K562 (cell line): ENCODE measurements at regions not wholly inside any gene's neighbourhood (a gene's known extent, or its start where the extent isn't known, plus 50 kb on each side); places are given as distances from the start of the nearest gene placed in this dataset.

Source experiments
- CTCF ChIP-seq, 3 experiments: IDR thresholded peaks in 2 of 3; conservative IDR thresholded peaks in 1 of 3; 2 replicates each; pipeline ENCODE4 v1.5.1; 2011 to 2012; ENCODE audit warnings: low read length in 3 of 3, mild to moderate bottlenecking in 3 of 3, control low read depth in 2 of 3, improper control_type of control experiment in 1 of 3, inconsistent platforms in 1 of 3, low read depth in 1 of 3, mixed read lengths in 1 of 3, moderate library complexity in 1 of 3; ENCODE audit not compliant: insufficient read depth in 2 of 3
- ELK3 ChIP-seq: fragments of 450-650 bp; formaldehyde crosslinking; IDR thresholded peaks from 2 replicates; pipeline ENCODE4 v1.4.0; 2020; ENCODE audit warnings: mild to moderate bottlenecking
- EP300 ChIP-seq: IDR thresholded peaks from 2 replicates; pipeline ENCODE4 v1.6.1; 2012; ENCODE audit warnings: low read length, improper control_type of control experiment
- HCFC1 ChIP-seq: IDR thresholded peaks from 2 replicates; pipeline ENCODE4 v1.6.1; 2012; ENCODE audit warnings: low read depth, low read length, improper control_type of control experiment
- MAX ChIP-seq: sonication (generic); formaldehyde crosslinking; IDR thresholded peaks from 2 replicates; pipeline ENCODE4 v1.9.0; 2022; ENCODE audit warnings: mild to moderate bottlenecking, missing genetic modification reagents
- POLR2AphosphoS2 ChIP-seq: IDR thresholded peaks from 2 replicates; pipeline ENCODE4 v1.6.1; 2012; ENCODE audit warnings: low read length, improper control_type of control experiment
- POLR2AphosphoS5 ChIP-seq: IDR thresholded peaks from 2 replicates; pipeline ENCODE4 v1.6.1; 2011; ENCODE audit warnings: mild to moderate bottlenecking, low read depth, low read length, moderate library complexity; ENCODE audit not compliant: control insufficient read depth, insufficient read depth
- SETDB1 ChIP-seq: IDR thresholded peaks from one replicate; pipeline ENCODE4 v1.6.1; 2012; ENCODE audit warnings: low read length, control low read depth, inconsistent platforms
- SNRNP70 ChIP-seq: fragments of 200-400 bp; formaldehyde crosslinking; optimal IDR thresholded peaks from 2 replicates; pipeline ENCODE3; 2017; ENCODE audit warnings: low read depth, low read length
- TAF15 ChIP-seq: fragments of 200-400 bp; formaldehyde crosslinking; IDR thresholded peaks from 2 replicates; pipeline ENCODE4 v1.6.1; 2017; ENCODE audit warnings: mild to moderate bottlenecking, low read depth, low read length, moderate library complexity
- ZNF830 ChIP-seq: fragments of 250-450 bp; sonication (Bioruptor Pico); IDR thresholded peaks from 2 replicates; pipeline ENCODE4 v1.5.0; 2021; ENCODE audit warnings: mild to moderate bottlenecking

- TF ChIP-seq TAF15: no peak
- TF ChIP-seq ZNF830 (CRISPR knock-in tag): no peak
- TF ChIP-seq MAX (CRISPR knock-in tag): no peak
- no peak for TF ChIP-seq EP300
- no peak for TF ChIP-seq HCFC1
- no peak for TF ChIP-seq SNRNP70
- no peak for TF ChIP-seq POLR2AphosphoS2
- TF ChIP-seq ELK3 (CRISPR knock-in tag): no peak
- TF ChIP-seq SETDB1: no peak
- TF ChIP-seq CTCF (IDR thresholded peaks at IDR 0.05 in 2 of 3, conservative IDR thresholded peaks at IDR 0.05 in 1 of 3; ENCODE audit: insufficient read depth in 2 of 3, low read depth in 1 of 3, low read length in 3 of 3): no peak
- no peak for TF ChIP-seq POLR2AphosphoS5
Measured at GRCh38 chr9:106404137-106404536, 458.8 kb upstream of the ZNF462 start.
